ENCODE measurements at regions not wholly inside any gene's neighbourhood (a gene's known extent, or its start where the extent isn't known, plus 50 kb on each side); places are given as distances from the start of the nearest gene placed in this dataset.
"Not testable (repeated sequence)": the region's sequence is repeated elsewhere in the genome, so short reads cannot be mapped to it uniquely, and the experiment has no call there.

GRCh38 chr3:21920421-21920861 lies 169.4 kb upstream of the ZNF385D start:
- no peaks in the 10 kb centered on the region for H3K4me1 Mint-ChIP-seq (ENCODE audit: low read depth)
- peaks cover 7% of the 10 kb centered on the region for H3K9me3 Mint-ChIP-seq
- H3K36me3 Mint-ChIP-seq (ENCODE audit: low read depth): no peaks in the 10 kb centered on the region
- no peaks in the 10 kb centered on the region for H3K27me3 Mint-ChIP-seq
- H3K4me3 Mint-ChIP-seq: no peak overlapping the region
- no peak overlapping the region for H3K27ac Mint-ChIP-seq

GRCh38 chr3:21923156-21923555 lies 172.1 kb upstream of the ZNF385D start:
- not testable (repeated sequence) for H3K36me3 Mint-ChIP-seq (ENCODE audit: low read depth); H3K4me1 Mint-ChIP-seq (ENCODE audit: low read depth); H3K4me3 Mint-ChIP-seq; H3K27me3 Mint-ChIP-seq; H3K27ac Mint-ChIP-seq
- H3K9me3 Mint-ChIP-seq: peaks cover 12% of the 10 kb centered on the region

- Mint-ChIP-seq H3K4me1 (ENCODE audit: low read depth) (no peaks in the 10 kb centered on the region), H3K27me3 (no peaks in the 10 kb centered on the region), H3K27ac (no peak overlapping the region), H3K9me3 (peaks cover 14% of the 10 kb centered on the region), H3K36me3 (ENCODE audit: low read depth) (no peaks in the 10 kb centered on the region), H3K4me3 (no peak overlapping the region)
These were observed 176.3 kb upstream of the ZNF385D start for GRCh38 chr3:21927261-21927660.

- no peaks in the 10 kb centered on the region for H3K36me3 Mint-ChIP-seq (ENCODE audit: low read depth)
- H3K4me3 Mint-ChIP-seq: no peak overlapping the region
- H3K27ac Mint-ChIP-seq: no peak overlapping the region
- peaks cover 13% of the 10 kb centered on the region for H3K9me3 Mint-ChIP-seq
- H3K27me3 Mint-ChIP-seq: no peaks in the 10 kb centered on the region
- no peaks in the 10 kb centered on the region for H3K4me1 Mint-ChIP-seq (ENCODE audit: low read depth)
These were observed 183.6 kb upstream of the ZNF385D start for GRCh38 chr3:21934591-21934990.

GRCh38 chr3:21936207-21936606 lies 185.2 kb upstream of the ZNF385D start:
- Mint-ChIP-seq H3K4me1 (ENCODE audit: low read depth) (no peaks in the 10 kb centered on the region), H3K36me3 (ENCODE audit: low read depth) (no peaks in the 10 kb centered on the region), H3K4me3 (no peak overlapping the region), H3K27me3 (no peaks in the 10 kb centered on the region), H3K9me3 (peaks cover 8% of the 10 kb centered on the region), H3K27ac (no peak overlapping the region)

GRCh38 chr3:21938267-21938681 lies 187.3 kb upstream of the ZNF385D start:
- no peak overlapping the region for H3K4me3 Mint-ChIP-seq
- no peak overlapping the region for H3K27ac Mint-ChIP-seq
- no peaks in the 10 kb centered on the region for H3K4me1 Mint-ChIP-seq (ENCODE audit: low read depth)
- H3K9me3 Mint-ChIP-seq: peaks cover 8% of the 10 kb centered on the region
- H3K27me3 Mint-ChIP-seq: no peaks in the 10 kb centered on the region
- no peaks in the 10 kb centered on the region for H3K36me3 Mint-ChIP-seq (ENCODE audit: low read depth)

GRCh38 chr3:21942328-21942727 lies 191.3 kb upstream of the ZNF385D start:
- no peaks in the 10 kb centered on the region for H3K4me1 Mint-ChIP-seq (ENCODE audit: low read depth)
- H3K4me3 Mint-ChIP-seq: no peak overlapping the region
- H3K9me3 Mint-ChIP-seq: peaks cover 8% of the 10 kb centered on the region
- no peaks in the 10 kb centered on the region for H3K36me3 Mint-ChIP-seq (ENCODE audit: low read depth)
- H3K27me3 Mint-ChIP-seq: no peaks in the 10 kb centered on the region
- no peak overlapping the region for H3K27ac Mint-ChIP-seq

GRCh38 chr3:21944251-21944650 lies 193.2 kb upstream of the ZNF385D start:
- Mint-ChIP-seq H3K27me3 (no peaks in the 10 kb centered on the region), H3K27ac (no peak overlapping the region), H3K9me3 (no peaks in the 10 kb centered on the region), H3K4me3 (no peak overlapping the region), H3K4me1 (ENCODE audit: low read depth) (no peaks in the 10 kb centered on the region), H3K36me3 (ENCODE audit: low read depth) (no peaks in the 10 kb centered on the region)

- Mint-ChIP-seq H3K4me3 (no peak overlapping the region), H3K27me3 (no peaks in the 10 kb centered on the region), H3K9me3 (peaks cover 12% of the 10 kb centered on the region), H3K36me3 (ENCODE audit: low read depth) (no peaks in the 10 kb centered on the region), H3K27ac (no peak overlapping the region), H3K4me1 (ENCODE audit: low read depth) (no peaks in the 10 kb centered on the region)
These were observed 201.8 kb upstream of the ZNF385D start for GRCh38 chr3:21952856-21953255.

GRCh38 chr3:21954709-21955108 lies 203.7 kb upstream of the ZNF385D start:
- H3K4me1 Mint-ChIP-seq (ENCODE audit: low read depth): no peaks in the 10 kb centered on the region
- no peaks in the 10 kb centered on the region for H3K27me3 Mint-ChIP-seq
- peaks cover 16% of the 10 kb centered on the region for H3K9me3 Mint-ChIP-seq
- no peaks in the 10 kb centered on the region for H3K36me3 Mint-ChIP-seq (ENCODE audit: low read depth)
- H3K27ac Mint-ChIP-seq: no peak overlapping the region
- no peak overlapping the region for H3K4me3 Mint-ChIP-seq

- H3K4me1 Mint-ChIP-seq (ENCODE audit: low read depth): no peaks in the 10 kb centered on the region
- peaks cover 16% of the 10 kb centered on the region for H3K9me3 Mint-ChIP-seq
- H3K36me3 Mint-ChIP-seq (ENCODE audit: low read depth): no peaks in the 10 kb centered on the region
- H3K27me3 Mint-ChIP-seq: no peaks in the 10 kb centered on the region
- H3K4me3 Mint-ChIP-seq: no peak overlapping the region
- H3K27ac Mint-ChIP-seq: no peak overlapping the region
These were observed 204.4 kb upstream of the ZNF385D start for GRCh38 chr3:21955406-21955805.

- H3K27ac Mint-ChIP-seq: no peak overlapping the region
- H3K9me3 Mint-ChIP-seq: peaks cover 11% of the 10 kb centered on the region
- H3K36me3 Mint-ChIP-seq (ENCODE audit: low read depth): no peaks in the 10 kb centered on the region
- no peaks in the 10 kb centered on the region for H3K4me1 Mint-ChIP-seq (ENCODE audit: low read depth)
- no peaks in the 10 kb centered on the region for H3K27me3 Mint-ChIP-seq
- no peak overlapping the region for H3K4me3 Mint-ChIP-seq
These were observed 209.0 kb upstream of the ZNF385D start for GRCh38 chr3:21960033-21960432.

GRCh38 chr3:21962456-21962855 lies 211.4 kb upstream of the ZNF385D start:
- no peaks in the 10 kb centered on the region for H3K27me3 Mint-ChIP-seq
- H3K27ac Mint-ChIP-seq: no peak overlapping the region
- no peak overlapping the region for H3K4me3 Mint-ChIP-seq
- no peaks in the 10 kb centered on the region for H3K4me1 Mint-ChIP-seq (ENCODE audit: low read depth)
- peaks cover 8% of the 10 kb centered on the region for H3K9me3 Mint-ChIP-seq
- no peaks in the 10 kb centered on the region for H3K36me3 Mint-ChIP-seq (ENCODE audit: low read depth)

- H3K4me1 Mint-ChIP-seq (ENCODE audit: low read depth); H3K9me3 Mint-ChIP-seq; H3K4me3 Mint-ChIP-seq; H3K27ac Mint-ChIP-seq; H3K36me3 Mint-ChIP-seq (ENCODE audit: low read depth); H3K27me3 Mint-ChIP-seq: not testable (repeated sequence)
These were observed 215.4 kb upstream of the ZNF385D start for GRCh38 chr3:21966457-21966856.

GRCh38 chr3:21979706-21980105 lies 228.7 kb upstream of the ZNF385D start:
- Mint-ChIP-seq H3K27ac (no peak overlapping the region), H3K27me3 (no peaks in the 10 kb centered on the region), H3K4me1 (ENCODE audit: low read depth) (no peaks in the 10 kb centered on the region), H3K36me3 (ENCODE audit: low read depth) (no peaks in the 10 kb centered on the region), H3K4me3 (no peak overlapping the region), H3K9me3 (peaks cover 17% of the 10 kb centered on the region)

GRCh38 chr3:21989341-21990042 lies 238.5 kb upstream of the ZNF385D start:
- no peak overlapping the region for H3K27ac Mint-ChIP-seq
- H3K36me3 Mint-ChIP-seq (ENCODE audit: low read depth): no peaks in the 10 kb centered on the region
- H3K27me3 Mint-ChIP-seq: no peaks in the 10 kb centered on the region
- no peaks in the 10 kb centered on the region for H3K9me3 Mint-ChIP-seq
- H3K4me1 Mint-ChIP-seq (ENCODE audit: low read depth): no peaks in the 10 kb centered on the region
- H3K4me3 Mint-ChIP-seq: no peak overlapping the region
